ENCODE measurements at regions not wholly inside any gene's neighbourhood (a gene's known extent, or its start where the extent isn't known, plus 50 kb on each side); places are given as distances from the start of the nearest gene placed in this dataset.

DNA sequence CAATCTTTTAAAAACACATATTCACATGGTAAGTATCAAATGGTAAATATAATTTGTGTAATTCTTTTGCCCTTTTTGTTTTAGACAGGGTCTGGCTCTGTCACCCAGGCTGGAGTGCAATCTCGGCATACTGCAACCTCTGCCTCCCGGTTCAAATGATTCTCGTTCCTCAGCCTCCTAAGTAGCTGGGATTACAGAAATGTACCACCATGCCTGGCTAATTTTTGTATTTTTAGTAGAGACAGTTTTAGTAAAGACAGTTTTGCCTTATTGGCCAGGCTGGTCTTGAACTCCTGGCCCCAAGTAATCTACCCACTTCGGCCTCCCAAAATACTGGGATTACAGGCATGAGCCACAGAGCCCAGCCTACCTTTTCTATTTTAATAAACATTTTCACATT lies 182.2 kb downstream of the MYCN start:
- DNase-seq (ENCODE audit: low read depth in 3 of 3) = no peak

DNA sequence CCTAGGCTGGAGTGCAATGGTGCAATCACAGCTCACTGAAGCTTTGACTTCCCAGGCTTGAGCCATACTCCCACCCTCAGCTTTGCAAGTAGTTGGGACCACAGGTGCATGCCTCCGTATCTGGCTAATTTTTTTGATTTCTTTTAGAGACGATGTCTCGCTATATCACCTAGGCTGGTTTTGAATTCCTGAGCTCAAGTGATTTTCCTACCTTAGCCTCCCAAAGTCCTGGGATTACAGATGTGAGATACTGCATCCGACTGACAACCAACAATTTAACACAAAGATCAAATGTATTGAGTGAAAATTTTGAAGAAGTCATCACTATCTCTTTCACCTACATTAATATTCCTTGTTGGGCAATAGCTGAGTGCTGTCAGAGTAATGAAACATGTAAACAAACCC lies 181.6 kb downstream of the MYCN start:
- DNase-seq (ENCODE audit: low read depth in 3 of 3) = no peak

DNA sequence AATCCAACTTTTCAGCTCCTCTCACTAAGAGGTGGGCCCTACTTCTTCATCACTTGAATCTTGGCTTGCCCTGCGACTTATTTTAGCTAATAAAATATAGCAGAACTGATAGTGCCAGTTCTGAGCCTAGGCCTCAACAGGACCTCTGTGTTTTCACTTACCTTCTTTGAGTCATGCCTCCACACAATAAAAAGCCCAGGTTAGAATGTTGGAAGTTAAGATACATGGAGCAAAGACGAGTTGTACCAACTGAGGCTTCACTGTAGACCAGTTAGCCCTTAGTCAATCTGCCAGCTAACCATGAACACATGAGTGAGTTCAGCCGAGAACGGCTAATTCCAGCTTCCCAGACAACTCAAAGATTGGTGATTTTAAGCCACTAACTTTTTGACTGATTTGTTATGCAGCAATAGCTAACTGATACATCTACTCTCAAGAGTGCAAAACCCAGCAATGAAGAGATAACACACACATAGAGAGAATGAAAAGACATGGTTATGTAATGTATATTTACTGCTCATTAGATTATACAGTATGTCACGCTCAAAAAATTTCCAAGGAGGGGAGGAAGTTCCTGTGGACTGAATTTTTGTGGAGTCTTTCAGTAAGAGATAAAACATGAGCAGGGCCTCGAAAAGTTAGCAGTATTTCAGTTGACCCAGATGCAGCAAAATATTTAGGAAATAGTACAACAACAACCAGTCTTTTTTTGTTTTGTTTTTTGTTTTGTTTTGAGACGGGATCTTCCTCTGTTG lies 181.1 kb downstream of the MYCN start:
- no peak for DNase-seq (ENCODE audit: low read depth in 3 of 3)

DNA sequence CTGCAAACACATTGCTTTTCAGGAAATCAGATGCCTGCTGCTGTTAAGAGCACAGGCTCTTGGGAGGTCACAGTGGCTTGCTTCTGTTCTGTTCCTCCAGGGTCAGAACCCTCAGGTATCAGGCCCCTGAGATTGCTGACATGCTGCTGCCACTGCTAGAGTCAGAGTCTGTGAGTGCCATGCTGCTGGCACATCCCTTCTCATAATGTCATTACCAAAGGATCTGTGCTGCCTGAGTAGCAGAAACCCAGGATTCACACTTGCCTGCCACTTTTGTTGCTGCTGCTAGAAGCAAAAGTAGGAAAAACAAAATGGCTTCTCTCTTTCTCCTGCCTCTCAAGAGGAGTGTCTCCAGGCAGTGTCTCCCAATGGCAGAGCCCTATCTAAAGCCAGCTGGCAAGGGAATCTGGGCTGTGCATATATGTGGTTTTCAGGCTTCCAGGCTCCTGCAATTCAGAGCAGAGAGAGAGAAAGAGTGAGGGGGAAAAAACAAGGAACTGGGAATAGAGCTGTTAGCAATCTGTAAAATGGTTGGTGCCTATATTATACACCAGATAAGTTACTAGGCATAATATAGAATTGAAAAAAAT lies 180.3 kb downstream of the MYCN start:
- no peak for DNase-seq (ENCODE audit: low read depth in 3 of 3)

DNA sequence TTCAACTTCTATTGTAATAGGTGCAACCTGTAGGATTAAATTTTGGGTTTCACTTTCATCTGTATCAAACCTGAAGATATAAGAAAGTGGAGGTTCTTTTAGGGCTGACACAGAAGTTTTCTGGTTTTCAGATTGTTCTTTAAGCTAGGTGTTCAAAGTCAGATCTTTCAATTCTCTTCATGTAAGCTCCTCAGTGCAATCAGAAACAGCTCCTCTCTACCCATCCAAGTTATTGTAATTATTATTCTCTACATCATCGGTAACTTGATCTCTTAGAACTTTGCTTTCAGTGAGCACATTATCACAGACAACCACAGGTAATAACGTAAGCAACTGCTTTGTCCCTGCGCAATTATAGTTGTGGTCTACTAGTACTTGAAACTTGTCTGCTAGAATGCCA lies 179.4 kb downstream of the MYCN start:
- DNase-seq (ENCODE audit: low read depth in 3 of 3) = no peak

DNA sequence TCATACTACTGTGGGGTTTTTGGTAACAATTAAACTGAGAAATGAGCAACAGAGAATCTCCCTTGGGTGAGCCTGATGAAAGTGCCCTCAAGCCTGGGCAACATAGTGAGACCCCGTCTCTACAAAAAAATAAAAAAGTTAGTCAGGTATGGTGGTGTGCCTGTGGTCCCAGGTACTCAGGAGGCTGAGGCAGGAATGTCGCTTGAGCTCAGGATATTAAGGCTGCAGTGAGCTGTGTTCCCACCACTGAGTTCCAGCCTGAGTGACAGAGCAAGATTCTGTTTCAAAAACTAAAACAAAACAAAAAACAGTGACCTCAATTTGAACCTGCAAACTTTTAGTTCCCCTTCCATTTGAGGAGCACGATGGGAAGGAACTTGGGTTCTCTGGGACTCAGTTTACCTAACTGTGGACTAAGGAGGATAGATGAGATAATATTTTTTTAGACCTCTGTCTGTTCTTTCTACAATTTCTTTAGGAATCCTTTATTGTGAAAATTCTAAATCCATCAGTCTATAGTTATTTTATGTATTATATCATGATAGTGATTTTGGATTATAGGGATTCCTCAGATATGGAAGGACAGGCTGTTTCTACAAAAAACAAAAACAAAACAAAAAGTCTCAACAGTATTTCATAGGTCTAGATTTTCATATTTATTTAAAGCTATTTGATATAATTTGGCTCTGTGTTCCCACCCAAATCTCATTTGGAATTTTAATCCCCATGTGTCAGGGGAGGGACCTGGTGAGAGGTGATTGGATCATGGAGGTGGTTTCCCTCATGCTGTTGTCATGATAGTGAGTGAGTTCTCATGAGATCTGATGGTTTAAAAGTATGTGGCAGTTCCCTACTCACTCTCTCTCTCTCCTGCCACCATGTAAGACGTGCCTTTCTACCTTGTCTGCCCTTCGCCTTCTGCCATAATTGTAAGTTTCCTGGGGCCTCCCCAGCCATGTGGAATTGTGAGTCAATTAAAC lies 178.6 kb downstream of the MYCN start:
- no peak for DNase-seq (ENCODE audit: low read depth in 3 of 3)

DNA sequence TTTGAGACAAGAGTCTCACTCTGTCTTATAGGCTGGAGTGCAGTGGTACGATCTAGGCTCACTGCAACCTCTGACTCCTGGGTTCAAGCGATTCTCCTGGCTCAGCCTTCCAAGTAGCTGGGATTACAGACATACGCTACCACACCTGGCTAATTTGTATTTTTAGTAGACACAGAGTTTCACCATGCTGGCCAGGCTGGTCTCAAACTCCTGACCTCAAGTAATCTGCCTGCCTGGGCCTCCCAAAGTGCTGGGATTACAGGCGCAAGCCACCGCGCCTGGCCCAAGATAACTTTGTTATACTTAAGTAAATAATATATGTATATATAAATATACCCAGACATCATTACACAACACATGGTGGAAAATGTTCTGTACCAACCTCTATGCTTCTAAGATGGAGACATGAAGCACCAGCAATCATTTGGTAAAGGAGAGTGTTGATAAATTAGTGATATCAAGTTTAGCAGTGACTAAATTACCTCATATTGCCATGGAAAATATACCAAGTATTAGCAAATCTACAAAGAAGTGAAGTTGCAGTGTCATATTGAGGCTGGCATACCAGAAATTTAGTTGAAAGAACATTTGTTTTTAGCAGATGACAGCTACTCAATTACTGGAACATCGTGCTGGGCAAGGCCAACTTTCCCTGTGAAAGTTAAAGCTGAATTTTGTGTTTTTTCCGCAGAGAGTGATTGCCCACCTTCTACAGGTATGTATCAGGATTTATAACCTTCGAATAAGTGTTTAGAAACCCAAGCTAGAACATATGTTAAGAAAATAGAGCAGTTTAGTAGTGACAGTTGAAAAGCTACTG lies 177.7 kb downstream of the MYCN start:
- DNase-seq (ENCODE audit: low read depth in 3 of 3) = no peak

DNA sequence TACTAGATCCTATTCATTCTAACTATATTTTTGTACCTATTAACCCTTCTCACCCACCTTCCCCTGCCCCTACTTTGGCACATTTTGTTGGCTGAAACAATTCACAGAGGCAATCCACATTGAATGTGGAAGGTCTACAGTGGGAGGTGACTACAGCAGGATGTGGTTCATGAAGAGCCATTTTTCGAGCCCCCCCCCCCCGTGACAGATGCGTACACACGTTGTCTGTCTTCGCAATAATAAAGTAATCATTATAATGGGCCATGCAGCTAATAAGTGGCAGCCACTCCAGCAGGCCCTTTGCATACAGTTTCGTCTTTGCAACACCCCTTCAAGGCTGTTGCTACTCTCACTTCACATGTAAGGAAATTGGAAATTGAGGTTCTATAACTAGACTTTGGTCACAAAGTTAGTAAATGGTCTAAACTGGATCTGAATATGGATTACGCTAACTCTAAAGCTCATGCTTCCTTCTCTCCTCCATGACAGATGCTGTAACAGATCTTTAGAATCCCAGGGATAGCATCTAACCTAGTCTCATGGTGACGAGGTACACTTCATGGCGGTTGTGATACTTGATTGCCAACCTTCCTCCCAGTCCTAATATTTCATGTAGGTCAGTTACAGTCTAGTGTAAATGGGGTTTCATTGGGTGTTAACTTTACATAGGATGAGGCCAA lies 176.8 kb downstream of the MYCN start:
- no peak for DNase-seq (ENCODE audit: low read depth in 3 of 3)

DNA sequence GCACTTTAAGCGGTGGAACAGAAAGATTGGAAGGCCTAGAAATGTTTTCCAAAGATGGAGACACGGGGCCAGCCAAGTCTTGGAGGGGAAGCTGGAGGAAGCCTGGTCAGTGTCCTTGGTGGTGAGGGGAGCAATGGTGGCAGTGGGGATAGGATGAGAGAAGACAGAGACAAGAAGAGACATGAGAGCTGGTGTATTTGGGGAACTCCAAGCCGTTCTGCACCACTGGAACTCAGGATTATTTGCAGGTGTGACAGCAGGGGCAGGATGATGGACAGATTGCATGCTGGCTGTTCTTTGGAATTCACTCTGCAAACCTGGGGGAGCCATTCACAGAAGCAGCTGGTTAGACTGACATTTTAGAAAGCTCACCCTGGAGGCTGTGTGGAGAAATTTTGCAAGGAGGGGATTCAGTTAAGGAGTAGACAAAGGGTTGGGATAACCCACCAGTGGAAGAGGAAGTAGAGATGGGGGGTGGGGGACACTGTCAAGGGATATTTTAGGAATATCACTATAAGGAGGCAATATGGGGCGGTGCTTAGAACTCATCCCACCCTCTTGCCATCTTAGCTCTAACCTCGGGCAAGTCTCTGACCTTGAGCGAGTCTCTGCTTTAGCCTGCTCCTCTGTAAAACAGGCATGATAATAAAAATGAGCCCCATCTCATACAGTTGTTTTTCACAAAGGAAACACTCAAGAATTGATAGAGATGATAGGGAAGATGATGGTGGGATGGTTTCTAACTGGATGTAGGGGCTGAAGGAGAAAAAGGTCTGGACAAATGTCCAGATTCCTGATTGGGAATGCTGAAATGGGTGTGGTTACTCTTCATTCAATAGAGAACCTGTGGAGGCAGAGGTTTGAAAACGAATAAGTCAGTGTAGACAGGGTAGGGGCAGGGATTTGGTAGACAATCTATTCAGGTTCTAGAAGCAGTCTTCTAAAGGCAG lies 175.8 kb downstream of the MYCN start:
- DNase-seq (ENCODE audit: low read depth in 3 of 3) = no peak

DNA sequence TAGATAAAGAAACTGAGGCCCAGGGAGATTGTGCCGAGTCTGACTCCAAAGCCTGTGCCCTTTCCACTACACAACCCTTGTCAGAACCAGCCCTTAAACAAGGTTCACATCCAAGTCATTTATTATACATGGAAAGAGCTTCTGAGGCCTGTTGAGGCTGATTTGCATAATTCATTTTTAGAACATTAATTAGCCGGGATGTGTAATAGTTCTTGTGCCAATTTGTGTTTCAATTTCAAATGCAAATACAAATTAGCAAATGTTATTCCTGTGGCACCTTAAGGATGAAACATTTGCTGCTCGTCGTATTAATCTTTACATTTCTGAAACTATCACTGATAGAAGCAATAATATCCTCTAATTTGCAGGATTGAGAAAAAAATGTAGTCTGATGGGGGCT lies 174.9 kb downstream of the MYCN start:
- DNase-seq (ENCODE audit: low read depth in 3 of 3) = no peak

DNA sequence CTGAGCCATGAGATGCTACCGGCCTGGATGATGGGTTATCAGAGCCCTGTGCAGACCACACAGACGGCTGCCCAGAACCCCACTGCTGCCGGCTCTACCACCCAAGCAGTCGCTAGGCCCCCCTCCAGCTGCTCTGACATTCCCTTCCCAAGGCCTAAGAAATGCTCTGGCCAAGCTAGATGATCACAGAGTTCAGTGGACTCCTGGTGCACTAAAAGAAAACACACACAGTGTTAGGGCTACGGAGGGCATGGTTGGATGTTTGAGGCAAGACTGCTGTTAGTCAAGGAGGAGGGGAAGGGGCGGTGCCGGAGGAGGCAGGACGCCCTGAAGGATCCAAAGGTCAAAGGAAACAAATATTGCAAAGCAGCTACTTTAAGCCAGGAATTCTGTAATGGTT lies 174.5 kb downstream of the MYCN start:
- no peak for DNase-seq (ENCODE audit: low read depth in 3 of 3)

DNA sequence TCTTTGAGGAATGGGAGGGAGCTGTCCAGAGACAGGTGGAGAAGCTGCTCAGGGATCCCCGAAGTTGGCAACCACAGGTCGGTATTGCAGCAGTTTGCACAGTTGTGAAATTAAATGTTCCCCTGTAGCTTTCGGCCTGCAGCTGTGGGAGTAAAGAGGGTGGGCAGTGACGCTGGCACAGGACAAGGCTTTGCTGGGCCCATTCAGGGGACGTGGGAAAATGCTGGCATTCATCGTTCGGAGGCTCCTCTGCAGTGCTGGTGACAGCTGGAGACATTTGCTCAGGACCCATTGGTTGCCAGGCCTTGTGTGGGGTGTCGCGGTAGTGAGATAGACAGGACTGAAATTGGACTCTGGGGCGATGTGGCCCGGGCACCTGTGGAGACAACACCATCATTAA lies 173.7 kb downstream of the MYCN start:
- DNase-seq (ENCODE audit: low read depth in 3 of 3) = no peak

DNA sequence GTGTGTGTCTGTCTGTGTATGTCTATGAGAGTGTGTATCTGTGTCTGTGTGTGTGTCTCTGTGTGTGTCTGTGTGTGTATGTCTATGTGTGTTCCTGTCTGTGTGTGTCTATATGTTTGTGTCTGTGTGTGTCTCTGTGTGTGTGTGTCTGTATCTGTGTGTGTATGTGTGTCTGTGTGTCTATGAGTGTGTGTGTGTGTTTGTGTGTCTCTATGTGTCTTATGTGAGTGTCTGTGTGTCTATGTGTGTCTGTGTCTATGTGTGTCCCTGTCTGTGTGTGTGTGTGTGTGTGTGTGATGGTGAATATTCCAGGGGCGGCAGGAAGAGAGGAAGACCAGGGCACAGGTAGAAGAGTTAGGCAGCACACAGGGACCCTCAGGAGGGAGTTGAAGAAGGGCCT lies 173.2 kb downstream of the MYCN start:
- no peak for DNase-seq (ENCODE audit: low read depth in 3 of 3)

DNA sequence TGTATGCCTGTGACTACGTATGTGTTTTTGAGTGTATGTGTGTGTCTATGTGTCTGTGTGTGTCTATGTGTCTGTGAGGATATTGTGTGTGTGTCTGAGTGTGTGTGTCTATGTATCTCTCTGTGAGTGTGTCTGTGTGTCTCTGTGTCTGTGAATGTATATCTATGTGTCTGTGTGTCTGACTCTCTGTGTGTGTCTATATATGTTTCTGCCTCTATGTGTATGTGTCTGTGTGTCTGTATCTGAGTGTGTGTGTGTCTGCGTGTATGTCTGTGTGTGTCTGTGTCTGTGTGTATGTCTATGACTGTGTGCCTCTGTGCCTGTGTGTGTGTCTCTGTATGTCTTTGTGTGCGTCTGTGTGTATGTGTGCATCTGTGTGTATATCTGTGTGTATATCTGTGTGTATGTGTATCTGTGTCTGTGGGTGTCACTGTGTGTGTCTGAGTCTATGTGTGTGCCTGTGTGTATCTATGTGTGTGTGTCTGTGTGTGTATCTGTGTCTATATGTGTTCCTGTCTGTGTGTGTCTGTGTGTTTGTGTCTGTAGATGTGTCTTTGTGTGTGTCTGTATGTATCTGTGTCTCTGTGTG lies 172.7 kb downstream of the MYCN start:
- no peak for DNase-seq (ENCODE audit: low read depth in 3 of 3)

DNA sequence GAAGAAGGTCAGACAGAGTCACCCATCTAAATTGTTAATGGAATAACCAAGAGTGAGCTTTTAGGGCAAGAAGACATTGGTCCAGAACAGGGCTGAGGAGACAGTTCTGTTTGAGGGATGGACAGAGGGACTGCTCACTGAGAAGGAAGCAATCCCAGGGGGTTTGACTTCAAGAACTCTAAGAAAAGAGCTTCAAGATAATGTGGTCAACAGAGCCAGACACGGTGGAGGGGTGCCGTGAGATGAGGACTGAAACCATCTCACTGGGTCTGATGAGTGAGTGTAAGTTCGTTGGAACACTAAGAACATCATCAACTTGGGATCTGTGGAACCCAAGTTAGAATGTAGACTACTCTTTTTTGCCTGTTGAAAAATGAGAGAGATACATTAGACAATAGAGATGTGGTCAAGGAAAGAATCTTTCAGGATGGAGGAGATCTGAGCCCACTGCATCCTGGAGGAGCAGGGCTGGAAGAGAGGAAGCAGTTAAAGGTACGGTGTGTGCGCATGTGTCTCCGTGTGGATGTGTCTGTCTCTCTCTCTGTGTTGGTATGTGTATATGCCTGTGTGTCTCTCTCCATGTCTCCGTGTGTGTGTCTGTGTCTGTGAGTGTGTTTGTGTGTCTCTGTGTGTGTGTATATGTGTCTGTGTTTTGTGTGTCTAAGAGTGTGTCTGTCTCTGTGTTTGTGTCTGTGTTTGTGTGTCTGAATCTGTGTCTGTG lies 172.1 kb downstream of the MYCN start:
- DNase-seq (ENCODE audit: low read depth in 3 of 3) = no peak

DNA sequence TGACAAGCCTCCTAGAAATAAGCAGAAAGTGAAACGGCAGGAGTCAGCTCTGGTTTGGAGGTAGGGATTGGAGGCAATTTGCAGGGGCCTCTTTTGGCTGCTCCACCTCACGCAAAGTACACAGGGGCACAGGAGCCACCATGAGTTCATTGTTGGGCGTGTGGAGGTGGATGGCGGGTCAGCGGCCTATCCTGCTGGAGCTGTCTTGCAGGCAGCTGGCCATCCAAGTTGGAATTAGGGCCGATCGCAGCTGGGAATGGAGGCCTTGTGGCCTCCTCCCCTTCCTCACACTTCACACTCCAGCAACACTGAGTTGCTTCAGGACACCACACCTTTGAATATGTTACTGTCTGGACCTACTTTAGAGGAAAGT lies 171.5 kb downstream of the MYCN start:
- DNase-seq (ENCODE audit: low read depth in 3 of 3) = no peak

DNA sequence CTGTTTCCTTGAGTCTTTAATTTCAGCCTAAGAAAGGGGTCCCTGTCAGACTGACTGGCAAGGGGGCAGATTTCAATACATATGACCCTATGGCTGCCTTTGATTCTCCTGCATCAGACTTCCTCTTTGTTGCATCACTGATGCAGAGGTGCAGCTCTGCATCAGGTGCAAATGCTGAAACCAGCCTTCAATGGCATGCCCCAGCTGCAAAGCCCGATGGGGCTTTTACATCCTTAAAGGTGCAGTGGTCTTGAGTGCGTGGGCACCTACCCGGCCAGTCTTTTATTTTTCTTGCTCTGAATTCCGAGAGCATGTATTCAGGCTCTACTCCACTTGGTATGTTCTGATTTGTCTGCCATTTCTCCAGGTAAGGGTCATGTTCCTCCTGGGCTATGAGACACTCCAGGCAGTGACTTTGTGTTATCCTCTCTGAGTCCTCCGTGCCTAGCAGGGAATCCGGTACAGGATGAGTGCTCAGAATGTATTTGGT lies 169.5 kb downstream of the MYCN start:
- no peak for DNase-seq (ENCODE audit: low read depth in 3 of 3)

DNA sequence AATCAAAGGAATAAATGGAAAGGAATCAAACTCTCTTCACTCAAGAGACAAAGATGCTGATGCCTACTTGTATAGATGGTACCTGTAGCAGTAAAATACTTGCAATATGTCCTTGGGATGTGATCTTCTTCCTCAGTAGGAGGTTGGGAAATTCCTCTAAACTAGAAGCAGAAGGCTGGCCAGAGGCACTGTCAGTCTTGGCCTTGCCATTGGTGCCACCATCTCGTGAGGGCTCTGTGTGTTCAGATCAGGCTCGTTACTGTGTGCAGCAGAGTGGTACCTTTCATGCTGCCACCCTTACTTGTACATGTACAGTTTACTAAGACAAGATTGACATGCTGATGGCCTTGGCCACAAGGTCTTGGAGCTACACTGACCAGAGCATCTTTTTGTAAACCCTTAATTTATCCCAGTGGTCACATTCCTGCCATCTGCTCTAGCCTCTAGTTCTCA lies 169.0 kb downstream of the MYCN start:
- DNase-seq (ENCODE audit: low read depth in 3 of 3) = no peak

DNA sequence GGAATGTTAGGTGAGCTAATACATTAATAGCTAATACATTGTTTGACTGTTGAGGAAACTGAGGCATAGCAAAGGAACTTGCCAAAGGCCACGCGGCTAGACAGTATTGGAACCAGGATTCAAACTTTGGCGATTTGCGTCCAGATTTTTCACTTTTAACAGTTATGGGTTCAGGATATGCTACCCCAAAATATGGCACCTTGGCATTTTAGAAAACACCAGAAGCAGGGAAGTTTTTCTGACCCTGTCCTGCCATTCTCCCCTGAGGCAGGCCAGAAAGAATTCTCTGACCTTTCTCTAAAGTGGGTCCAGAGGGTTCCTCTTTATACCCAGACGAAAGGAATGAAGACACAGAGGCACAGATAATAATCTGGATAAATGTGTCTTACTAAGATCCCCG lies 166.9 kb downstream of the MYCN start:
- no peak for DNase-seq (ENCODE audit: low read depth in 3 of 3)

All from stimulated activated CD4-positive, alpha-beta T cell treated with anti-CD3 and anti-CD28 coated beads, TNF-alpha, amount 100 ng/mL, for 4 hours (primary cell).